ENCODE measurements at regions not wholly inside any gene's neighbourhood (a gene's known extent, or its start where the extent isn't known, plus 50 kb on each side); places are given as distances from the start of the nearest gene placed in this dataset.
"Not testable (repeated sequence)": the region's sequence is repeated elsewhere in the genome, so short reads cannot be mapped to it uniquely, and the experiment has no call there.

DNA sequence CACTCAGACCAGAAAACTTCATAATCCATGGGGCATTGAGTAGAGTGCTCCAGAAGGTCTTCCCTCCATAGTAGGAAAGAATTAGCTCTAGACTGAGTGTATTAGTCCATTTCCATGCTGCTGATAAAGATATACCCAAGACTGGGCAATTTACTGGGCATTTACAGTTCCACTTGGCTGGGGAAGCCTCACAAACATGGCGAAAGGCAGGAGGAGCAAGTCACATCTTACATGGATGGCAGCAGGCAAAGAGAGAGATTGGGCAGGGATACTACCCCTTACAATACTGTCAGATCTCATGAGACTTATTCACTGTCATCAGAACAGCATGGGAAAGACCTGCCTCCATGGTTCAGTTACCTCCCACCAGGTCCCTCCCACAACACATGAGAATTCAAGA is 300.6 kb upstream of the TMEM132C start:
- TF ChIP-seq, protein P1, sequence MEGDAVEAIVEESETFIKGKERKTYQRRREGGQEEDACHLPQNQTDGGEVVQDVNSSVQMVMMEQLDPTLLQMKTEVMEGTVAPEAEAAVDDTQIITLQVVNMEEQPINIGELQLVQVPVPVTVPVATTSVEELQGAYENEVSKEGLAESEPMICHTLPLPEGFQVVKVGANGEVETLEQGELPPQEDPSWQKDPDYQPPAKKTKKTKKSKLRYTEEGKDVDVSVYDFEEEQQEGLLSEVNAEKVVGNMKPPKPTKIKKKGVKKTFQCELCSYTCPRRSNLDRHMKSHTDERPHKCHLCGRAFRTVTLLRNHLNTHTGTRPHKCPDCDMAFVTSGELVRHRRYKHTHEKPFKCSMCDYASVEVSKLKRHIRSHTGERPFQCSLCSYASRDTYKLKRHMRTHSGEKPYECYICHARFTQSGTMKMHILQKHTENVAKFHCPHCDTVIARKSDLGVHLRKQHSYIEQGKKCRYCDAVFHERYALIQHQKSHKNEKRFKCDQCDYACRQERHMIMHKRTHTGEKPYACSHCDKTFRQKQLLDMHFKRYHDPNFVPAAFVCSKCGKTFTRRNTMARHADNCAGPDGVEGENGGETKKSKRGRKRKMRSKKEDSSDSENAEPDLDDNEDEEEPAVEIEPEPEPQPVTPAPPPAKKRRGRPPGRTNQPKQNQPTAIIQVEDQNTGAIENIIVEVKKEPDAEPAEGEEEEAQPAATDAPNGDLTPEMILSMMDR (IDR thresholded peaks at IDR 0.05; ENCODE audit: low read depth, low read length, missing control alignments): no peak
- no peak overlapping the region for H3K4me3 ChIP-seq (replicated peaks; ENCODE audit: low read depth, low read length)
- no peak for DNase-seq (ENCODE audit: extremely low read depth, low read depth)

DNA sequence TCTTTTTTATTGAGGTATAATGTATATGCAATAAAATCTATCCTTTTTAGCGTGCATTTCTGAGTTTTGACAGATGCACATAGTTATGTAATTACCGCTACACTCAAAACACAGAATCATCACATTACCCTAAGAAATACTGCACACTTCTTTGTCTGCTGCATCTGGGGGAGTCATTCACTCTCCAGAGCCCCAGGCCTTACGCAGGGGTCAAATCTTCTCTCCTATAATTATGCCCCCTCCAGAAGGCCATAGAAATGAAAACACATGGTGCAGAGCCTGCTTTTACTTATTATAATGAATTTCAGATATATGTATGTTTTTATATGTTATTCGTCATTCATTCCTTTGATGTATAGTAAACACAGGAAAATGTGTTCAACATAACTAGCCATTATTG is 296.5 kb upstream of the TMEM132C start:
- no peak overlapping the region for H3K4me3 ChIP-seq (replicated peaks; ENCODE audit: low read depth, low read length)
- TF ChIP-seq, protein P1 (IDR thresholded peaks at IDR 0.05; ENCODE audit: low read depth, low read length, missing control alignments): no peak
- no peak for DNase-seq (ENCODE audit: extremely low read depth, low read depth)

DNA sequence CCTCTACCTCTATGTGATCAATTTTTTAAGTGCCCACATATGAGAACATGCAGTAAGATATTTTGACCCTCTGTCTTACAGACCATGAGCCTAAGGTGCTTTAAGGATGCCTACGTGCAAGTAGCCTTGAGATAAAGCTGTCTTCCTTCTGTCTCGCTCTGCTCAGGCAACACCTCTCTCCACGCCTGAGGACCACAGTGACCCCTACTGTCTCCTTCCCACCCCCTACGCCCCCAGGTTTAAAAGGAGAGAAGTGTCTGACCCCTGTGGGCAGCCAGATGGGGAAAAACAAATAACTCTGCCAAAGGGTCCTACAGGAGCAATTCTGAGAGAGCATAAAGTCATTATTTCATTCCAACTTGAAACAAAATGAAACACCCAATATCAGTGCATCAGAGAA is 286.4 kb upstream of the TMEM132C start:
- DNase-seq (ENCODE audit: extremely low read depth, low read depth): no peak
- TF ChIP-seq, protein P1 (IDR thresholded peaks at IDR 0.05; ENCODE audit: low read depth, low read length, missing control alignments): no peak
- no peak overlapping the region for H3K4me3 ChIP-seq (replicated peaks; ENCODE audit: low read depth, low read length)

DNA sequence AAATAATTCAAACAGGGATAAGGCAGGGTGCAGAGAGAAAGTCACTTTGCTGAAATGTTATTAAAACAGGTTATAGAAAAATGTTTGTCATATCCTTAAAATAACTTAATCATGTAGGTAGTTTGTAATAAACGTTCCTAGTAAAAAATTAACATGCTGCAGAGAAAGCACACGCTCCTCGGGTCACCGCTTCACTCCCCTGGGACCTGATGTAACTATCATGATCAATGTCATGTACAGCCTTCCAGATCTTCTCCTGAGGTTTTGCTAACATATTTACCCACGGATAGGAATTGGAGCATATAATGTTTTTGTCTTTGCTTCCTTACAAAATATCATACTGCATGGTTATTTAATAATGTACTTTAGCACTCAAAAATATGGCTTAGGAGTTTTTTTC is 285.1 kb upstream of the TMEM132C start:
- DNase-seq (ENCODE audit: extremely low read depth, low read depth): no peak
- H3K4me3 ChIP-seq (replicated peaks; ENCODE audit: low read depth, low read length): no peak overlapping the region
- TF ChIP-seq, protein P1 (IDR thresholded peaks at IDR 0.05; ENCODE audit: low read depth, low read length, missing control alignments): no peak

DNA sequence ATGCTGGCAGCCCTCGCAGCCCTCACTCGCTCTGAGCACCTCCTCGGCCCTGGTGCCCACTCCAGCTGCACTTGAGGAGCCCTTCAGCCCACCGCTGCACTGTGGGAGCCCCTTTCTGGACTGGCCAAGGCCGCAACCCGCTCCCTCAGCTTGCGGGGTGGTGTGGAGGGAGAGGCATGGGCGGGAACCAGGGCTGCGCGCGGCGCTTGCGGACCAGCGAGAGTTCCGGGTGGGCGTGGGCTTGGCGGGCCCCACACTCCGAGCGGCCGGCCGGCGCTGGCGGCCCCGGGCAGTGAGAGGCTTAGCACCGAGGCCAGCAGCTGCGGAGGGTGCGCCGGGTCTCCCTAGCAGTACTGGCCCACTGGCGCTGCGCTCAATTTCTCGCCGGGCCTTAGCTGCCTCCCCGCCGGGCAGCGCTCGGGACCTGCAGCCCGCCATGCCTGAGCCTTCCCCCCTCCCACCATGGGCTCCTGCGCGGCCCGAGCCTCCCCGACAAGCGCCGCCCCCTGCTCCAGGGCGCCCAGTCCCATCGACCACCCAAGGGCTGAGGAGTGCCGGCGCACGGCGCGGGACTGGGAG is 283.7 kb upstream of the TMEM132C start:
- not testable (repeated sequence) for DNase-seq (ENCODE audit: extremely low read depth, low read depth); H3K4me3 ChIP-seq (replicated peaks; ENCODE audit: low read depth, low read length)

DNA sequence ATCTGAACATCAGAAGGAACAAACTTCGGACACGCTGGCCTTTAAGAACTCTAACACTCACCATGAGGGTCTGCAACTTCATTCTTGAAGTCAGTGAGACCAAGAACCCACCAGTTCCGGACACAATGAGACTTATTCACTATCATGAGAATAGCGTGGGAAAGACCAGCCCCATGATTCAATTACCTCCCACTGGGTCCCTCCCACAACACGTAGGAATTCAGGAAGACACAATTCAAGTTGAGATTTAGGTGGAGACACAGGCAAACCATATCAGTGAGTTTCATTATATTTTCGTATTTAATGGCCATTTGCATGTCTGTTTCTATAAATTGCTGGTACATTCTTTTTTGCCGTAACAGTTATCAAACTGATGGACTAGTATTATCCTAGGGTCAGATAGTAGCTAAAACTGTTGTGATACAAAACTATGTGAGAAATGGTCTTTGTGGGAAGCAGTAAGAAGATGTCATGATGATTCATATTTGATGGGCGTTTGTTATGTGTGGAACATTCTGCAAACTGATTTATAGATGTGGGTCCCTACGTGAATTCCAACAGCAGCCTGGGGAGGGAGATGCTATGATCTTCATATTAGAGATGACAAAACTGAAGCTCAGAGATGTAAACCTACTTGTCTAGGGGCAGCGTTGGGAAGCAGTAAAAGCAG is 282.4 kb upstream of the TMEM132C start:
- TF ChIP-seq, protein P1 (IDR thresholded peaks at IDR 0.05; ENCODE audit: low read depth, low read length, missing control alignments): no peak
- H3K4me3 ChIP-seq (replicated peaks; ENCODE audit: low read depth, low read length): no peak overlapping the region
- no peak for DNase-seq (ENCODE audit: extremely low read depth, low read depth)

DNA sequence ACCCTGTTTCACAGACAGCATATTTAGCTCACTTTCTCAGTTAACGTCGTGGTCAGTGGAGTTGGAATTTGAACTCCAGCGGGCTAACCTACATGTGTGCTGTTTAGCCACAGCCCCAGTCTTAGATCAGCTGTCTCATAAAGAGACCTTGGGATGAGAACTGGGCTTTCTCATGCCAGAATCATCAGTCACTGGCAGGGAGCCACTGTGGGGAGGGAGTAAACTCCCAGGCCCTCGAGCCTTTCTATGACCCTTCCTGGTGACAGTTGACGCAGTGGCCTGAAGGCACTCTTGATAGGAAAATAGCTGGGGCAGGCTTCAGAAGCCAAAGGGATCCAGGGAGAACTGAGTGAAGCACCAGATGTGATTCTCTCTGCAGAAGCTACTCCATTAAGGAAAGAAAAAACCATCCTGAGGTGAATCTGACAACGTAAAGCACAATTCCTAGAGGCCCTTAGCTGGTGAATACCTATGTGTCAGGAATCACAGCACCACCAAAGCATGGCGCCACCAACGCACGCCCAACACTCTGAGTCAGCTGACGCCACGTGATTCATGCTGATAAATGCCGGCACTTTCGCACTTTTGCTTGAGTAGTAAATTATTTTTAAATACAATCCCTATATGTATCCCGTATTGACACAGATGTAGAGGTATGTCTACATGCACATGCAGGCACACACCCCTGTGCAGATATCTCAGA is 279.6 kb upstream of the TMEM132C start:
- no peak overlapping the region for H3K4me3 ChIP-seq (replicated peaks; ENCODE audit: low read depth, low read length)
- TF ChIP-seq, protein P1 (IDR thresholded peaks at IDR 0.05; ENCODE audit: low read depth, low read length, missing control alignments): no peak
- no peak for DNase-seq (ENCODE audit: extremely low read depth, low read depth)
